GM06990 (cell line): ENCODE measurements at regions not wholly inside any gene's neighbourhood (a gene's known extent, or its start where the extent isn't known, plus 50 kb on each side); places are given as distances from the start of the nearest gene placed in this dataset.

Experiments
- DNase-seq: peaks from one replicate; pipeline ENCODE4 v3.0.0-alpha.2; 2011; ENCODE audit not compliant: insufficient read length; ENCODE audit errors: extremely low read depth
- H3K27me3 ChIP-seq: replicated peaks from 2 replicates; pipeline ENCODE4 v1.6.0; 2011; ENCODE audit warnings: low read length; ENCODE audit not compliant: control insufficient read depth, insufficient read depth
- H3K36me3 ChIP-seq: 2 replicates; pipeline ENCODE4 v1.5.1; 2011; ENCODE audit warnings: low read length; ENCODE audit not compliant: control insufficient read depth, insufficient read depth
- H3K4me3 ChIP-seq: replicated peaks from 2 replicates; pipeline ENCODE4 v1.5.1; 2011; ENCODE audit warnings: low read depth, mild to moderate bottlenecking, control low read depth, low read length
- CTCF ChIP-seq: IDR thresholded peaks from 2 replicates; pipeline ENCODE4 v1.5.1; 2011; ENCODE audit warnings: low read length, control low read depth, mild to moderate bottlenecking, inconsistent platforms; ENCODE audit not compliant: insufficient read depth, poor library complexity, severe bottlenecking

- DNase-seq = no peak
- no peaks in the 10 kb centered on the region for H3K36me3 ChIP-seq
- no peak overlapping the region for H3K4me3 ChIP-seq
- no peak for TF ChIP-seq CTCF
- H3K27me3 ChIP-seq = no peaks in the 10 kb centered on the region
Measured at GRCh38 chr6:156620331-156620730, 156.8 kb upstream of the ARID1B start.

- TF ChIP-seq CTCF = no peak
- no peak for DNase-seq
- Histone ChIP-seq H3K36me3 (no peaks in the 10 kb centered on the region), H3K4me3 (no peak overlapping the region), H3K27me3 (no peaks in the 10 kb centered on the region)
Measured at GRCh38 chr6:156618600-156619205, 158.5 kb upstream of the ARID1B start.

GRCh38 chr6:156617941-156618340, 159.2 kb upstream of the ARID1B start:
- H3K4me3 ChIP-seq = no peak overlapping the region

GRCh38 chr6:156617376-156617775, 159.8 kb upstream of the ARID1B start:
- Histone ChIP-seq H3K4me3 (no peak overlapping the region), H3K36me3 (no peaks in the 10 kb centered on the region), H3K27me3 (no peaks in the 10 kb centered on the region)
- no peak for TF ChIP-seq CTCF
- no peak for DNase-seq

More at GRCh38 chr6:156617941-156618340, 159.2 kb upstream of the ARID1B start:
- no peak for TF ChIP-seq CTCF
- Histone ChIP-seq H3K36me3 (no peaks in the 10 kb centered on the region), H3K27me3 (no peaks in the 10 kb centered on the region)
- no peak for DNase-seq

GRCh38 chr6:156616495-156616894, 160.7 kb upstream of the ARID1B start:
- Histone ChIP-seq H3K36me3 (no peaks in the 10 kb centered on the region), H3K4me3 (no peak overlapping the region), H3K27me3 (no peaks in the 10 kb centered on the region)
- no peak for DNase-seq
- no peak for TF ChIP-seq CTCF

GRCh38 chr6:156613996-156614395, 163.2 kb upstream of the ARID1B start:
- H3K27me3 ChIP-seq = no peaks in the 10 kb centered on the region
- H3K4me3 ChIP-seq = no peak overlapping the region
- DNase-seq = no peak
- no peak for TF ChIP-seq CTCF
- no peaks in the 10 kb centered on the region for H3K36me3 ChIP-seq
